RKO (cell line): ENCODE measurements at regions not wholly inside any gene's neighbourhood (a gene's known extent, or its start where the extent isn't known, plus 50 kb on each side); places are given as distances from the start of the nearest gene placed in this dataset.

Source experiments
- DNase-seq: peaks from one replicate; pipeline ENCODE4 v3.0.0-alpha.2; 2016; ENCODE audit warnings: low spot score

DNA sequence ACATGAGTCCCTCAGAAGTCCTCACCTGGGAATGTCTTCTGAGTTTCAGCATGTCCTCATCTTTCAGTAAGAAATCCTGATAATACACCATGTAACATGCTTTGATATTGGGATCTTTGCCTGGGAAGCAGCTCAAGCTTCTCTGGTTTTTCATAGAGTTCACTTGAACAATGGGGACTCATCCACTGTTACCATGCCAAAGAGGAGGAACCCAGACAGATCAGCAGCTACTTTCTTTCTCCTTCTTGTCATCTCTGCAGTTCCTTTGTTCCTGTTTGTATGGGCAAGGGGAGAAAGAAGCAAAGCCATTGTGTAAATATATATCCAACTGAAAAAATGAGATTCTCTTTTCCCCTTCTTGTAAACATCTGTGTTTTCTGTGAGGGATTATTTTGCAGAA, 450.6 kb upstream of the HS3ST5 start:
- no peak for DNase-seq

- DNase-seq, result peak; percentile 30
Measured at GRCh38 chr6:114785235-114786127, 442.7 kb upstream of the HS3ST5 start.

- no peak for DNase-seq
Measured at GRCh38 chr6:114783783-114784182, 441.0 kb upstream of the HS3ST5 start.

- DNase-seq, result peak; percentile 11
Measured at GRCh38 chr6:114783083-114783482, 440.3 kb upstream of the HS3ST5 start.

GRCh38 chr6:114764866-114765265, 422.0 kb upstream of the HS3ST5 start:
- no peak for DNase-seq

- DNase-seq, result no peak
Measured at GRCh38 chr6:114762145-114762544, 419.3 kb upstream of the HS3ST5 start.

DNA sequence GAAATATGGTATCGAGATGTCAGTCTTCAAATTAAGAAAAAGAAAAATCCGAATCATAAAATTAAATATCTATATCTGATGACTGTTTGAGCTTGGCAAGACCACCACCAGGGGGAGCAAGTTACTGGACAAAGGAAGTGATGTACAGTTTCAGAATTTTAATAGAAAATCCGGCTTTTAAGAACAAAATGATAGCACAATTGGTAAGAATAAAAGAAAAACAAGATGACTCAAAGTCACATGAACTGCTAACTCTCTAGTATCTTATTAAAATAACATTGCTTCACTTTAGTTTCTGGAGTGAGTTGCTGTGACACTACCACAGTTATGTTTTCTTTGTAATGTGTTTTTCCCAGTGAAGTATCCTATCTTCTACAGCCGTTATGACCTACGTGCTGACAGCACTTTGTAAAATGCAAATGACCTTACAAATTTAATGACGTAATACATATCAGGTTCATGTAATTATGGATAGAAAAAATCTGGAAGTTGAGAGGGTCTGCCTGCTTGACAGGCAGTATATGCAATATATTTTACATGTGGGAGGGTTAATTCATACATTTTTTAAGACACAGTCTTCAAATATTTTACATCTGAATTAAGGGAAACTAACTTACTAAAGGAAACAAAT, 405.3 kb upstream of the HS3ST5 start:
- DNase-seq, result peak; percentile 59

DNA sequence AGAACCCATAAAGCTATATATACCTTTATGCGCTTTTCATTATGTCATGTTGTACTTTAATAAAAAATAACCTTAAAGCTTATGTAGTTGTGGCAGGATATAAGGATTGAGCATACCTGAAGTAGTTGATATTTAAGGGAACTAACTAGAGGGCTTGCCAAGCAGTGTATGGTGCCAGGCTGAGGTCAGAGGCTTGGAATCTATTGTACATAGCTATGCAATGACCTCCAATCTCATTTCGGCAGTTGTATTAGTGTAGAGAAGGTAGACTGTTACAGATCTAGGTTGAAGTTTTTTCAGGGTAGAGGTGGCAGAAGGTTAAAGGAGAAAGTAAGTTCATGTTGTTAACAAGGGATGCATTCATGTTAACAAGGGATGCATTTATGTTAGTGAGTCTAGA, 397.7 kb upstream of the HS3ST5 start:
- DNase-seq, result no peak

- DNase-seq, result no peak
Measured at GRCh38 chr6:114739656-114740055, 396.8 kb upstream of the HS3ST5 start.

DNA sequence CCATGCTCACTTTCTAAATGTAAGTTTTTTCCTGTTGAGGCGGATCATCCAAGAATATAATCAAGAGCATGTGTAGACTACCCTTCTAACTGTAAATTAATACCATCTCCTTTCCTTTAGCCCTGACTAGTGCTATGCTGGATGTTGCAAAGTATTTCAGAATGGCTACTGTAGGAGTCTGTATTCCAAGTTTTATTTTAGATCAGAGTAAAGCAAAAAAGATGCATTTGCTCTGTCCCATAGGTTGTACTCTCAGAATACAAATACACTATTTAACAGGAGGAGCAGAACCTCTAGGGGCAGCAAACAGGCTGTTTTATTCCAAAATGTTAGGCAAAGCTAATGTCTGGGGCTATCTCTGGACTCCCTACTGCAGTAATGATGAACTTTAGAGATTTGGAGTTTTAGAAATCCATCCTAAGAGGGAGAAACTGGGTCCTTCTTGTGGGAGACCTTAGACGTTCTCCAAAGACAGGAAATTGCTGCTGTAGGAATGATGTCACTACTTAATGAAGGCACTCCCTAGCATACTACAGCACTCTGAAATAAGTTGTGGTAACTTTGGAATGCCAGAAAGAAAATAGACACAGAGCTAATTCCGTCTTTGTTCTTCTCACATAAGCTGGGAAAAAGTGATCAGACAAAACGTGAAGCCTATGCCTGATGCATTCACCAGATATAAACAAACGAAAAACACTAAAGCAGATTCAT, 392.4 kb upstream of the HS3ST5 start:
- no peak for DNase-seq

DNA sequence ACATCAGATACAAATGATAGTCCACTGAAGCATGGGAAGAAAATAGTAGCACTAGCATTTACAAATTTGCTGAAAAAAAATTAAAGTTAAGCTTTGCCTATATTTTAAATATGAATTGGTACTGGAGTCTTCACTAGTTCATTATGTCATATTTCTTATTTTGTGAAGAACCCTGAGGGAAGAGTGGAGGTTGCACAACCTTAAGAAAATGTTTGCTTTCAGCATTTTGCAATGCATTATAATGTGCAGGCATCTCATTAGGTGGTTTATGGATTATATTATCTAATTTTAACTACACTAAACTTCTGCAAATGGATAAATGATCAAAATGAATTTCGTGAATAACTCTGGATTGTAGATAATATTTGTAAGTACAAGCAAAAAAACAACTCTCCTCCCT, 390.8 kb upstream of the HS3ST5 start:
- no peak for DNase-seq

GRCh38 chr6:114718716-114719270, 376.0 kb upstream of the HS3ST5 start:
- DNase-seq, result no peak

- no peak for DNase-seq
Measured at GRCh38 chr6:114718186-114718585, 375.4 kb upstream of the HS3ST5 start.

DNA sequence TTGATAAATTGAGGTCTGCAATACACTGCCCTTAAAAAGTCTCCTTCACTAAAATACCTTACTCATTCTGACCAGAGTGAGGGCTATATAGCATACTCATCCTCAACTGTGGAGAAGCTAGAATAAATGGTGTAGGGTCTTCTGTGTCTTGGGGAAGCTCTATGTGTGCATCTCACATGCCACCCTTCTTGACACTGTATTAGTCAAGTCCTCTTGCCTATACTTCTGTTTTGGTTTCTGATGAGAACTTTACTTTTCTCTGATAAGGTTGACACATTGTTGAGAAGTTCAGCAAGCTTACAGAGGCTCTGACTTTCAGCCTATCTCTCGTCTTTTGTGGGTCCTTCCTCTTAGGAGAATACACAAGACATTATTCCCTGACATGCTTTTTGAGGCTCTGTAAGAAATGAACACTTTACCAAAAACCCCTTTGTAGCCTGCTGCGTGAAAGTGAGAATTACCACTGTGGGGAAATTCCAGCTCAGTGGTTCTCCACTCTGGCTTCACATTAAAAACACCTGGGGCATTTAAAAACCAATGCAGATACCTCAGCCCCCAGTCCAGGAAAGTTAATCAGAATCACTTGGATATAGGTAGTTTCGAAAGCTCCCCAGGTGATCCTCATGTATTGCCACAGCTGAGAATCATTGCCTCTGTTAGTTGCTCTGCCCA, 372.1 kb upstream of the HS3ST5 start:
- no peak for DNase-seq

DNA sequence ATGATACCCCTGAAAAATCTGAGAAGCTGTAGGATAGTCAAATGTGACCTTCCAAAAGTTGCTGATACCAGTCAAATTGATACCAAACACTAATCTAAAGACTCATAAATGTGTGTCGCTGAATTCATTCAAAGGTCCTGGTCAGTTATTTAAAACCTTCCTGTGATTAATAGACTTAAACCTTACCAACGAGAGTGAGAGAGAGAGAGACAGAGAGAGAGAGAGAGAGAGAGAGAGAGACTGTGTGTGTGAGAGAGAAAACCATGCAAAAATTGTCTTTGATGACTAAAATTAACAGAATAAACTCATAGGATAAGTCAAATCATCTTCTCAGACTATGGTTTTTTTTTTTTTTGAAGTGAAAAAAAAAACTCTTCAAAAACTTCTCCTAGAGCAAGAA, 370.9 kb upstream of the HS3ST5 start:
- DNase-seq, result no peak

DNA sequence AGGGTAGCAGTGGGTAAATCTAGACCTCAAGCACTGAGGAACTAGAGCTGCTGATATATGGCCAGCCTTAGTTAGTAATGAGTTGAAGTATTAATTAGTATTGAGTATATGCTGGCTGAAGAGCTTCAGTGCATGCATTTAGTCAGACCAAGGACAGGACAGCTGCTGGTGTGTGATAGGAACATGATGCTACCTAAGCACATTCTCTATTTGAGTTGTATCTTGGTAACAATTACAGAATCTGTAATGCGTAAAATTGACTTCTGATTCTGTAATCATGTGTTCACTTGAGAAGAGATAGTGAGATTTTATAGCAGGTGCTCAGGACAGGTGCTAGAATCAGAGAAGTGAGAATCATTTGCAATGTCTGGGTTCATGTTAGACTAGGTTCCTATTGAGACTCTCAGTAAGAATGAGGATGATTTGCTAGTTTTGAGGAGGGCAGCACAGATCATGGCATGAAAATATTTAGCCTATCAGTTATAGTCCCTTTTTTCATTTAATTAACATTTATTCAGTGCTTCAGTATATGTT, 369.4 kb upstream of the HS3ST5 start:
- no peak for DNase-seq

DNA sequence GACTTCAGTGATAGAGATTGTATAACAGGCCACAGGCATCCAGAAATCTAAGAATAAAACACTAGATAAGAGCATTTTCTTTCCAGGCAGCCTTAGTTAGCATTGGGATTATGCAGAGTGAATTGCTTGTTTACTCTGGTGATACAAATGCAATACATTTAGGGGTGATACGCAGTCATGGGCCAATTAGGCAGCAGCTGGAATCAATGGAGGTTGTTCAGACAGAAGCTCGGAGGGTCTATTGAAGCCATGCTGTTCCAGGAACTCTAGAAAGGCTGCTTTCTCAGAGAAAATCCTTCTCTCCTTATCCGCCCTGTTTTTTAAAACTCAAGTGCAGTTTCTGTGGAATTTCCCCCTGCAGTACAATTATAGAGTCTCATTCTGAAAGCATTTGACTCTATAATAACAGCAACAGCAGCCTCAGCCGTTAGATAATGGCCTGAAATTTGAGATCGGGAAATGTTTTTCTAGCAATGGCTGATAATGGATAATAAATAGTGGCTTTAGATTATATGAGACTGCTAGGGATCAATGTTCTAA, 364.3 kb upstream of the HS3ST5 start:
- DNase-seq, result no peak

DNA sequence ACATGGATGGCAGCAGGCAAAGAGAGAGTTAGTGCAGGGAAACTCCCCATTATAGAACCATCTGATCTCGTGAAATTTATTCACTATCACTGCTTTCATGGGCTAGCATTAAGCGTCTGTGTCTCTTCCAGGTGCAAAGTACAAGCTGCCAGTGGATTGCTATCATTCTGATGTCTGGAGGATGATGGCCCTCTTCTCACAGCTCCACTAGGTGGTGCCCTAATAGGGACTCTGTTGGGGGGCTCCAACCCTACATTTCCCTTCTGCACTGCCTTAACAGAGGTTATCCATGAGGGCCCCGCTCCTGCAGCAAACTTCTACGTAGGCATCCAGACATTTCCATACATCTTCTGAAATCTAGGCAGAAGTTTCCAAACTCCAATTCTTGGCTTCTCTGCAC, 347.8 kb upstream of the HS3ST5 start:
- DNase-seq, result no peak

GRCh38 chr6:114659513-114659912, 316.7 kb upstream of the HS3ST5 start:
- DNase-seq, result no peak

DNA sequence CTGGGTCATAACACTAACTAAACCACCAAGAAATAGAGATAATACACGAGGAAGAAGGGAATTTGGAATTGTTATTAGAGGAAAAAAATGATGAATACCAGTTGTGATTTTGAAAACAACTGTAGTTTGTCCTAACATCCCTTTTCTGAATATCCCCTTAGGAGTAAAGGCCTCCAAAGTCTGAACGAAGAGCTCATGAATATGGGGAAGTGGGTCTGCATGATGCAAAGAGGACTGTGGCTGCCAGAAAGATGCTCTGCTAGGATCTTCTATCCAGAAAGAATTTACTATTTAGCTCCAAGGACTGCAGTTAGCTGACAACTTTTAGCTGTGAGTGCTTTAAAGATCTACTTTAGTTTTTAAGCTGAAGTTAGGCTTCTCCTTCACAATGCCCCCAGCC, 308.8 kb upstream of the HS3ST5 start:
- no peak for DNase-seq

DNA sequence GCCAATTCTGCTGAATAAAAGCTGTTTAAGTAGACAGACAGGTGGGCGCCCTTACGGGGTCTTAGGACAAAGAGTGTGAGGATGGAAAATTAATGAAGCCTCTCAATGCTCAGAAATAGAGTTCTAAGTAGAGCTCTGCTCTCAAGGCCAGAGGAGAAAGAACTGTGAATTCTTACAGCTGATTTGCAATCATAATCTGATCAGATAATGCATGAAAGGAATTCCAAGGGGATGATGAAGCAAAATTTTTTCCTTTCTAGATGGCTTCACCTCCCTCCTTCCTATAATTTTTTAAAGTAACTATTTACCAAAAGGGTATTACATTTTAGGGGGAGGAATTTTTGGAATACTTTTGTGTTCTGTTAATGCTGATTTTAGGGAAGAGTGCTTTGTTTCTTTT, 308.1 kb upstream of the HS3ST5 start:
- no peak for DNase-seq

DNA sequence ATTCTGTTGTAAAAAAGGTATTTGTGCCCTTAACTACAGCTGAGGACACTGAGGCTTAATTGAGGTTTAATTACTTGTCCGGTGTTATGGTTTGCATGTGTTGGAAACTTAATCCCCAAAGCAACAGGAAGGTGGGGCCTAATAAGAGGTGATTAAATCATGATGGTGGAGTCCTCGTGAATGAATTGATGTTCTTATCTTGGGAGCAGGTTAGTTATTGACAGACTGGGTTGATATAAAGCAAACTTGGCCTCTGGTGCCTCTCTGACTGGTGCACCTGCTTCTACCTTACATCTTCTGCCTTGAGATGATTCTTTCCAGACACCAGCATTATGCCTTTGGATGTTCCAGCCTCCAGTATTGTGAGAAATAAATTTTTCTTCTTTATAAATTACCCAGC, 306.5 kb upstream of the HS3ST5 start:
- DNase-seq, result no peak
